GM18502 (cell line): ENCODE measurements at regions not wholly inside any gene's neighbourhood (a gene's known extent, or its start where the extent isn't known, plus 50 kb on each side); places are given as distances from the start of the nearest gene placed in this dataset.
"Not testable (repeated sequence)": the region's sequence is repeated elsewhere in the genome, so short reads cannot be mapped to it uniquely, and the experiment has no call there.

Source experiments
- ATAC-seq: cut with Tn5 transposase; IDR thresholded peaks from one replicate; pipeline ENCODE4 v1.9.1; 2021; ENCODE audit warnings: mild to moderate bottlenecking; ENCODE audit not compliant: unreplicated experiment, poor library complexity

DNA sequence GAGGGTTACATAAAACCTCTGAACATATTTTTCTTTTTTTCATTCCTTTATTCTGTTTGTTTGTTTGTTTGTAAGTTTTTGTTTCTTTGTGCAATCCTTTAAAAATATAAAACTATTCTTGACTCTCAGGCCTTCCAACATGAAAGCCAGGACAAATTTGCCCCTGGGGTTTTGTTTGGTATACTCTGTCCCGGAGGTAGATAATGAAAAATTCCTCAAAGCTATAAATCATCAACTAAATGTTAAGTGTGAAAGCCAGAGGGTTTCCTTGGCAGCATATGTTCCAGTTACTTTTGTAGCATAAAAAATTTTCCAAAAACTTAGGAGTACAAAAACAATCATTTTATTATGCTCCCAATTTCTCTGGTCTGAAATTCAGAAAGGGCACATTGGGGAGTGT, 1084.3 kb upstream of the GJE1 start:
- no peak for ATAC-seq

DNA sequence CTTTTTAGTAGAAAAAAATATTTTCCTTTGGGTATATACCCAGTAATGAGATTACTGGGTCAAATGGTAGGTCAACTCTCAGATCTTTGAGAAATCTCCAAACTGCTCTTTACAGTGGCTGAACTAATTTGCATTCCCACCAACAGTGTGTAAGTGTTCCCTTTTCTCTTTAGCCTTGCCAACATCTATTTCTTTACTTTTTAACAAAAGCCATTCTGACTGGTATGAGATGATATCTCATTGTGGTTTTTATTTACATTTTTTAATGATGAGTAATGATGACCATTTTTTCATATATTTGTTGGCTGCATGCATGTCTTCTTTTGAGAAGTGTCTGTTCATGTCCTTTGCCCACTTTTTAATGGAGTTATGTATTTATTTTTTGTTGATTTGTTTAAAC, 1086.2 kb upstream of the GJE1 start:
- not testable (repeated sequence) for ATAC-seq

DNA sequence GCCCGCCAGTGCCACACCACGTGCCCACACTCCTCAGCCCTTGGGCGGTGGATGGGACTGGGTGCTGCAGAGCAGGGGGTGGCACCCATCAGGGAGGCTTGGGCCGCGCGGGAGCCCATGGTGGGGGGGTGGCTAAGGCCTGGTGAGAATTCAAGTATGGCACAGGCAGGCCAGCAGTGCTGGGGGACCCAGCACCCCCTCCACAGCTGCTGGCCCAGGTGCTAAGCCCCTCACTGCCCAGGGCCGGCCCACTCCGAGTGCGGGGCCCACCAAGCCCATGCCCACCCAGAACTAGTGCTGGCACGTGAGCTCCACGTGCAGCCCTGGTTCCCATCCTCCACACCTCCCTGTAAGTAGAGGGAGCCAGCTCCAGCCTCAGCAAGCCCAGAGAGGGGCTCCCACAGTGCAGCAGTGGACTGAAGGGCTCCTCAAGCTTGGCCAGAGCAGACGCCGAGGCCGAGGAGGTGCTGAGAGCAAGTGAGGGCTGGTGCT, 1091.1 kb upstream of the GJE1 start:
- ATAC-seq, result no peak

DNA sequence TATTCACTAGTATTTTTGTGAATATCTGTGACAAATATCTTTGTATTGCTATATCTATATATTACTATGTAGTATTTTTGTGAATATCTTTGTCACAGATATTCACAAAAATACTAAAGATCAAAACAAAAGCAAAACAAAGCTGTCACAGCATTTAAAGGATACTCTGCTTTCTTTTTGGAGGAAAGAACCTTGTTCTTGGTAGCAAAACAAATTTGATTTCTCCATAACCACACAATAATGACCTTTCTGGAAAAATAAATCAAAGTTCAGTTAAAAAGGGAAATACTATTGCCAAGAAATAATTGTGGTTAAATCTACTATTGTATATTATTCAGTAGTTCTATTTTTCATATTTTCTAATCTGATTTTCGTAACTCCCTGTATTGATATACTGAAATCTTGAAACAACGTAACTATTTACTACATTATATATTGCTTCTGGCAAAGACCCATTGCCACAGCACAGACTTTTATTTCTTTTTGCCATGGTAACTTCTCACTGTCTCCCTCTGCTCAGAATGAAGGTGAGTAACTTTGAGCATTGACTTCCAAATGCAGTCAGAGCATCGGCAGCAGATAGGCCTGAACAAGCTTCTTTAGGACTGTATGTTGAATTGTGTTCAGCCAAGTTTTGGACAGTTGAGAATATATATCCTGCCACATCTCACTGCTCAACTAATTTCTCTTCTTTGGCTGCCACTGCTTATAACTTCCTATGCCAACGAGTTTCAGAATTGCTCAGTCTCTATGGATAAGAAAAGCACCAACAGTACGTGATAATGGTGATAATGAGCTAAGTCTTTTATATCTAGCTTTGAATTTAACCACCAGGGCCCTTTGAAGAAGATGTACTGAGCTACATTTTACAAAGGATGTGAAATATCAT, 1097.2 kb upstream of the GJE1 start:
- ATAC-seq, result no peak

DNA sequence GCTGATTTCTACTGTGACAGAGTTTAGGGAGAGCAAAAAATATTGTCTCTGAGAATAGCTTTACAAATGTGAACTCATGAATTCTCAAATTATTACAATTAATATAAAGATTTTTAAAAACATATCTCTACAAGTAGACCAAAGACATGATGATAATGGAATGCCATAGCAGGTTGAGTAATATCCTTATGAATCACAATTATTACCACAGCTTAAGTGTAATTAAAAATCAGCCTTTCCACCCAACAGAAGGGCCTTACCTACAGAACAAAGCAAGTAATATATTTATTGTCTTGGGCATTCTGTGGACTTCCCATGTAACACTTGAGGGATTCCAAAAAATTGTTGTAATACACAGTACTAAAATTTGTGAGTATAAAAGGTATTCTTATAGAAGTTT, 1099.6 kb upstream of the GJE1 start:
- no peak for ATAC-seq

DNA sequence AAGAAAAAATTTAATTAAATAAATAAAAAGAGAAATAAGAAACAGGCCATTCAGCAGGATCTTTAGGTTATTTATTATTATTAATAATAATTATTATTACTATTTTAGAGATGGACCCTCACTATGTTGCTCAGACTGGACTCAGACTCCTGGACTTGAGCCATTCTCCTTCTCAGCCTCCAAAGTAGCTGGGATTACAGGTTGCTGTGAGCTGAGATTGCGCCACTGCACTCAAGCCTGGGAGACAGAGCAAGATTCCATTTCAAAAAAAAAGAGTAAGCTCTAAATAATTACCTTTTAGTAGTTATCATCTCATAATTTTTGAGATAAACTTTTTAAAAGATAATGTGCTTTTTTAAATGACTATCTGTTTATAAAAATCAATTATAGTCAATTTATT, 1102.8 kb upstream of the GJE1 start:
- no peak for ATAC-seq

DNA sequence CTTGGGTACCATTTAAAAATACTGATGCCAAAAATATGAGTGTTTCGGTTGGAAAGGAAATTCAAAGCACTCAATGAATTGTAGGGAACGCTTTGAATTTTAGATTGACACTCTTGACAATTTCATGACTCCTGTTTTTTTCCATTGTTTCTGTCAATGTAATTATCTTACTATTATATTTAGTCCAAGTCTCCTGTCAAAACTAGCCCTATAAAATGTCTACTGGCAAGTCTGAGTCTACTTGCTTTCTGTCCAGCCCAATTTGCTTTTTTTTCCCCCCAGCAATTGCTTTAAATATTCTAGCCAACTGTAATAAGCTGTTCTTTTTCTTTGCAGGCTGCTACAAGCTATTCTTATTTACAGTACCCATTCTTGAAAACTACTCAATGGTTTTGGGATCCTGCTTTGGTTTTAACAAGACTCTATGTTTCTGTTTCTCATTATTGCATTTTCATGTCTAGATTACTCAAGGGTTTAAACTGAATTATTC, 1103.9 kb upstream of the GJE1 start:
- ATAC-seq, result no peak

DNA sequence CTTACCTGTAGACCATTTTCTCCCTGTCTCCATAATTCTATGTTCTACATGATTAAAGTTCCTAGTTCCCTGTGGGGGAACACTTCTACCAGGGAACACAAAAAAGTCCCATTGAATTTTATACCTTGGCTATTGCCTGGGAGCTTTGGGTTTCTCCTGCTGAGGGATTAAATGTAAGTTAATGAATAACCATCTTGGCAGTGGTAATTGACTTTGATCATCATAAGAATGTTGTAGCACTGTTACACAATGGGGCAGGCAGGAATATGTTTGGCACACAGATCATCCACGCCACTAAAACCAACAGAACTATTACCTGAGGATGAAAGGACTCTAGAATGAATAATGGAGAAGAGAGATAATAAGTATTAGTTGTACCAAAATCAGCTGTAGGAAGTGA, 1106.2 kb upstream of the GJE1 start:
- ATAC-seq, result no peak

DNA sequence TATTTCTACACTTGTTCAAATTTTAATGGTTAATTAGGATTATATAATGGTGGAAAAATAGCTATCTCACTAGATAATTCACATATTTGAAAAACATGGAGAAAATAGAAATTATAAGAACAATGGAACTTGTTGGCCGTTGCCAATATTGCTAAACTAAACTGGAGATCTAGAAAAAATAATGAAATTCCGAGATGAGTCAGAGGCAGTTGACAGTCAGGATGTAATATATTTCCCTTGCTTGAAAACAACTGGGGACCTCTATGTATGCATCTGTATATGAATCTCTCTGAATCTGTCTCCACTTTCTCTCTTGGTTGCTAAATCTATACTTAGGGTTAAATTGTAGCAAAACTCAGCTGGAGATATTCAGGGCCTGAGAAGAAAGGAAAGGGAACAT, 1108.2 kb upstream of the GJE1 start:
- ATAC-seq, result no peak

DNA sequence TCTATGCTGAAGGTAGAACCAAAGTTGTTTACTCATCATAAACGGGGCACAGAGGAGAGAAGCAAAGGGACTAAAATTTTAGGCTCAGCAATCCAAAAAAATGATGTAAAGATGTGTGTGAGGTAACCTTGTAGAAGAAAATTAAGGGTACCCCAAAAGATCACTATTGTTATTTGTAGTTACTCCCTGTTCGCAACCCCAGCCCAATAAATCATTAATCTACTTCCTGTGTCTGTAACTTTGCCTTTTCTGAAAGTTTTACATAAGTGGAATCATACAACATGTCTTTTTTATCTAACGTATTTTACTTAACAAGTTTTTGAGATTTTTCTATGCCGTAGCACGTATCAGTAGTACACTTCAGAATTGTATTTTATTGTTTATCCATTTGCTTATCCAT, 1114.8 kb upstream of the GJE1 start:
- no peak for ATAC-seq

DNA sequence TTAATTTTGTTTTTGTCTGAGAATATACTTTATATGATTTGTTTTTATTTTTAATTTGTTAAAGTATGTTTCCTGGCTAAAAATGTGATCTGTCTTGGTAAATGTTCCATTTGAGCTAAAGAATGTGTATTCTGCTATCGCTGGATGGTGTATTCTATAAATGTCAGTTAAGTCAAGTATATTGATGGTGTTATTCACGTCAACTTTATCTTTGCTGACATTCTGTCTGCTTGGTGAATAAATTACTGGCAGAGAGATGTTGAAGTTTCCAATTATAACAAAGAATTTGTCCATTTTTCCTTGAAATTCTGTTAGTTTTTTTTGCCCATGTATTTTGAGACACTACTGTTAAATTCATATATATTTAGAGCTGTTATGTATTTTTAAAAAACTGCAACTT, 1131.8 kb upstream of the GJE1 start:
- no peak for ATAC-seq

DNA sequence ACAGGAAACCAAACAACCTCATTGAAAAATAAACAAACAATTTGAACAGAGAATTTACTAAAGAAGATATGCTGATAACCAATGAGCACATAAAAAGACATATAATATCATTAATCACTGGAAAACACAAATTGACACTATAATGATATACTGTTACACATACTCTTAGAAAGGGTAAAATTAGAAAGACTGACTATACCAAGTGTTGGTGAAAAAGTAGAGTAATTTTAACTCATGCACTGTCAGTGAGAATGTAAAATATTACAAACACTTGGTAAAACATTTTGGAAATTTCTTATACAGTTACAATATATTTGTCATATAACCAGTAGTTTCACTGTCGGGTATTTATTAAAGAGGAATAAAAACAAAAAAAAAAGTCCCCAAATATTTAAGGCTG, 1139.2 kb upstream of the GJE1 start:
- ATAC-seq, result no peak

DNA sequence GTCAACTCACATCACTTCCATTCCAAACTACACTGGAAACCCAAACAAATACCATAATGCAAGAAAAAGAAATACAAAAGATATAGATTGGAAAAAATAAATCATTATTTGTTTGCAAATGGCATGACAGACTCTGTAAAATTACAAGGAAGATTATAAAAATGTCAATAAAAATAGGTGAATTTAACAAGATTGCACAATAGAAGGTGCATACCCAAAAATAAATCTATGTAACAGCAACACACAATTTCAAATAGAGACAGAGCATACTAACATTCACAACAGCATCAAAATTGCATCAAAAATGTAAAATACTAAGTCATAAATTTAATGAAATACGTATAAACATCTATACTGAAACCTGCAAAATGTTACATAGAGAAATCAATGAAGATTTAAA, 1140.0 kb upstream of the GJE1 start:
- ATAC-seq, result no peak

DNA sequence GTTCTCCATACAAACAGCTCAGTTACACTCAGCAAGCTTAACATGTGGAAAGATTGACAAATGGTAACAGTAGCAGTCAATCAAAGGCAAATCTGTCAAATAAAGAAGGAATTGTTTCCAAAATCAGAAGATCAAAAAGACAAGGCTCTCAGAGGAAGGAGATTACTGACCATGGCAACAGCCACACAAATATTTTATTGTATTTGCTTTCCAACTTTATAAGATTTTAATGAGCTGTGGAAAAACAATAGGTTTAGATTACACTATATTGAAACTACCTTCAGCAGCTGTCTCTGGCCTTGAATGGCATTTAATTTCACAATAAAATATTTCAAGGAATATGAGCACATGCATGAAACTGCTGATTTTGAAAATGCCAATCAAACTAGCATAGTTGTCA, 1143.9 kb upstream of the GJE1 start:
- ATAC-seq, result no peak

DNA sequence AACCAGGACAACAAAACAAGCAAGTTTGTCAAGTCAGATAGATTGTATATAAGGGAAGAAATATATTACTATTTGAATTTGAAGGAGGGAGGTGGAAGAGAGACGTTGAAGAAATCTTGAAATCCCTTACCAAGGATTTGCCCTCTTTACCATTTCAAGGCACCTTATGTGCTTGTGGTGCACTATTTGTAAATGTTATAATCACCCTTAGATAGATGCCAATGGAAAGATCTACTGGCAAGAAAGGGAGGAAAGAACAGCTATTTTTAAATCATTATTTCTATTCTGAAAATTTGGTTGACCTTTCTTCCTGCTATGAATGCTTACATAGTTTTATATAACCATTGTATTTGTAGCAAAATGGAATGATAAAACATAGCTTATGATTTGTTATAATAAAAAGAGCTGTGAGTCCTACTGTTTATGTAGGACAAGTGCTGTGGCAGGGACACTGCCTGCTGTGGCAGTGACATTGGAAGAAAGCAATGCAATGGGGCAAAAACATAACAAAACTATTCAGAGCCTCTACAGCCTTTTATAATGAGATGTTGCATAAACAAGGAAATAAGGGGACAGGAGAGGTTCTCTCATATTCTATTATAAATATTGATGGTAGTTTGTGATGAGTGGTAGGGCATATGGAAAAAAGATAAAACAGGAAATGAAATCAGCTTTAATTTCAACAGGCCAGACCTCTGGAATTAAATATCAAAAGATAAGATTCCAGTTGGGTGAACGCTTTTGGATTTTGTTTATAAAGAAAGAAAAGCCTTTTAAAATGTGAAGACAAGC, 1145.2 kb upstream of the GJE1 start:
- ATAC-seq, result no peak

DNA sequence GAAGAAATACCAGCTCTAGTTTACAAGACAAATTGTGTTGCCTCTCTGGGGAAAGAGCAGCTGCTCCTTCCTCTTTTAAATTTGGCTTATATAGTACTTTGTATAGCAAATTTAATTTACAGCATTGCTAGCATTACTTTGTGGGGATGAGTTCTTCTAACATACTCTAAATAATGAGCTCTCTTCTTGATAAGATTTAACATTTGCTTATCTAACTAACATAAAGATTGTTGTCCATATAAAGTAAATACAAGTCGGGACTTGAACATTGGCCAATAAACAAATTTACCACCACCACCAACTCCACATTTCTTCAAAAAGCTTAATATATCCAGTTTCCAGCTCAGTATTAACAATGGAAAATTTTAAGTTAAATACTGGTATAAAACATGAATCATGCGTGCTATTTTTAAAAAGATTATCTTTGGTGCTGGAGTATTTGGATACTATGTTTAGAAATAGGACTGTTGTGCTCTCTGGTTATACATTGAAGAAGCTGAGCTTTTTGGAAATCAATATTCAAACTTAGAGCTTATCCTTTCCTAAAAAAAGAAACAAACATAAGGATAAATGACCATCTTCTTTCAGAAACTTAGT, 1146.9 kb upstream of the GJE1 start:
- ATAC-seq, result no peak

DNA sequence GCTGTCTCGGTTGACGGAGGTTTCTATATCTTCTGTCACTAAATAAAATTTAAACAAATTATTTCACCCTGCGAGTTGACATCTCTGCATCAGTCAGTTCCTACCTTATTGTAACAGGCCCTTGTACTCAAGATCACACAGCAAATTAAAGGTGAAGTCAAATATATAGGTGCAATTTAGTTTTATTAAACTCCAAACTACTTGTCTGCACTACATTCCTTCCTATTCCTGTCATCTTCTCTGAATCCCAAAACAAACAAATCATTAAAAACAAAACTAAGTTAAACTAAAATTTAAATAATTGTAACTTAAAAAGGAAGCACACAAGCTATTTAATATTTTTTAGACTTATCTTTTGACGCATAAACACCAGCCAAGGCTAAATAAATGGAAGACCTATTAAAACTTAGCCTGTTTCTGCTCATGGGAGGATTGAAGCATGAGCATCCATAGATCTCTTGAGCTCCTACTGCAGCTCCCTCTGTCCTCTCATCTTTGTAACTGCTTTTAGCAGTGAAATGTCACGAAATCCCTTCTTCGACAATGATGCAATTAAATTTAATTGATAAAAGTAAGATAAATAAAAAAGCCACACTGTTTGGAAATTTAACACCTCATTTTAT, 1152.3 kb upstream of the GJE1 start:
- ATAC-seq, result no peak

DNA sequence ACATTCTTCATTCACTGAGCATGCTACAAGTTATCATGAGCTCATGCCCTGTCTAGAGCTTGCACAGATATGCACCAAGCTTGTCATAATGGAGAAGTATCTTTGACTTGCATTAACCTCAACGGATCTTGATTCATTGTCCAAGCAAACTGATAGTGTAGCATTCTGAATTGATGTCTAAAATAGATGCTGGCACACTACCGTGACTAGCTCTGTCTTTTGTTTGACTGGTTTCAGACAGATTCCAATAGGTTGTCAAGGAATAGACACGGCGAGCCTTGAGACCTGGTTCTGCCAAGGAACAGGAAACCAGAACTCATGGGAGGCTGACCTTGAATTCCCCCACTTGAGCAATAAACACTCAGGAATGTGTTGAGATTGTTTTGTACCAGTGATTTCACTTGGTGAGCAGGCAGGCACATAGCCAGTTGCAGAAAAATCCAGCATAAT, 1153.1 kb upstream of the GJE1 start:
- no peak for ATAC-seq

DNA sequence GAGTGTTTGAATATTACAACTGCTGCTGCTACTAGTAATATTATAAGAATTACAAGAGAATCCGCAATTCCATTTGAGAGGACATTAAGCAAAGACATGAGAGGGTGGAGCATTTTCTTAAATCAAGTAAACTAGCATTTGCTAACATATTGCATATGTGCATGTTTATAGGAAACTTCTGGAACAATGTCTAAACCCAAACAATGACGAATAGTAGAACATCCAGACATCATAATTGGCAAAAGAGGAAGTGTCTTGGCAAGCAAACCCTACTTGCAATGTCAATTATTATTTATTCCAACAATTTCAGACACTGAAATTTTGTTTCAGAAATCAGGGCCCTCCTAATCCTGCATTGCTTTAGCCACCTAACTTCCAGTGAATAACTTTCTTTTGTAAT, 1155.3 kb upstream of the GJE1 start:
- no peak for ATAC-seq

DNA sequence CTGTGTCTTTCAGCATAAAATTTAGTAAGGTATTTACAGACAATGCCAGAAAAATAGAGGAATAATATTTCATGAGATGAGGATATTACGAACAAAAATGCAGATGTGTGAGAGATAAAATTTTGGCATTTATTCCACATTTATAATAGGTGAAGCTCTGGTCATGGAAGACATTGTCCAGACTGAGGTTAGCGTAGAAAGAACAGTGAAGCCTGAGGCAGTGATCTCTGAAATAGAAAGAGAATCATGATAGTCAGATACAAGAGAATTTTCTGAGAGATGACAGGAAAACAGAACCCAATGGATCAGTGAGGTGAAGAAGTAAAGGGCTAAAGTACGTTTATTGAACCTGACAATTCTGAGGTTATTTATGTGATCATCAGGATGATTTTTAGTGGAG, 1155.9 kb upstream of the GJE1 start:
- no peak for ATAC-seq
